H9 (cell line): ENCODE measurements at regions not wholly inside any gene's neighbourhood (a gene's known extent, or its start where the extent isn't known, plus 50 kb on each side); places are given as distances from the start of the nearest gene placed in this dataset.

ENCODE experiments used
- DNase-seq: peaks from one replicate; pipeline ENCODE4 v3.0.0-alpha.2; 2017
- H2AFZ ChIP-seq: one replicate; pipeline ENCODE4 v1.6.1; 2013; ENCODE audit warnings: mild to moderate bottlenecking, low read length, control low read depth, moderate library complexity
- H2AK5ac ChIP-seq: 2 replicates; pipeline ENCODE4 v1.6.1; 2013; ENCODE audit warnings: low read length, control low read depth, mixed read lengths; ENCODE audit not compliant: insufficient read length
- H2BK120ac ChIP-seq: one replicate; pipeline ENCODE4 v1.6.1; 2013; ENCODE audit warnings: low read depth, mild to moderate bottlenecking, low read length, control low read depth, inconsistent platforms; ENCODE audit not compliant: poor library complexity, severe bottlenecking
- H2BK12ac ChIP-seq: 2 replicates; pipeline ENCODE4 v1.6.1; 2013; ENCODE audit warnings: low read length, control low read depth, mixed read lengths, low read depth; ENCODE audit not compliant: insufficient read length
- H2BK15ac ChIP-seq: 2 replicates; pipeline ENCODE4 v1.6.1; 2013; ENCODE audit warnings: low read depth, low read length, control low read depth
- H2BK20ac ChIP-seq: one replicate; pipeline ENCODE4 v1.6.1; 2013; ENCODE audit warnings: low read depth, mild to moderate bottlenecking, low read length, control low read depth, inconsistent platforms; ENCODE audit not compliant: poor library complexity, severe bottlenecking
- H2BK5ac ChIP-seq: 2 replicates; pipeline ENCODE4 v1.6.1; 2013; ENCODE audit warnings: low read length, control low read depth, mixed read lengths; ENCODE audit not compliant: insufficient read length
- H3K14ac ChIP-seq: 2 replicates; pipeline ENCODE4 v1.6.1; 2013; ENCODE audit warnings: low read length, control low read depth; ENCODE audit not compliant: insufficient read depth
- H3K18ac ChIP-seq: 2 replicates; pipeline ENCODE4 v1.6.1; 2013; ENCODE audit warnings: low read depth, mild to moderate bottlenecking, mixed read lengths, low read length, control low read depth; ENCODE audit not compliant: insufficient read length
- H3K23ac ChIP-seq: 2 replicates; pipeline ENCODE4 v1.6.1; 2013; ENCODE audit warnings: low read length, control low read depth, mixed read lengths, low read depth; ENCODE audit not compliant: insufficient read length
- H3K23me2 ChIP-seq: 2 replicates; pipeline ENCODE4 v1.6.1; 2013; ENCODE audit warnings: low read depth, mild to moderate bottlenecking, mixed read lengths, low read length, control low read depth; ENCODE audit not compliant: insufficient read length, poor library complexity, severe bottlenecking
- H3K27ac ChIP-seq: 2 replicates; pipeline ENCODE4 v1.5.1; 2013; ENCODE audit warnings: low read length, control low read depth, mixed read lengths, low read depth; ENCODE audit not compliant: insufficient read length
- H3K27me3 ChIP-seq: 2 replicates; pipeline ENCODE4 v1.6.1; 2013; ENCODE audit warnings: low read length, control low read depth, inconsistent platforms; ENCODE audit not compliant: insufficient read depth
- H3K4ac ChIP-seq: 2 replicates; pipeline ENCODE4 v1.6.1; 2013; ENCODE audit warnings: low read depth, mild to moderate bottlenecking, control low read depth, inconsistent platforms, low read length, moderate library complexity
- H3K4me1 ChIP-seq: 2 replicates; pipeline ENCODE4 v1.6.1; 2013; ENCODE audit warnings: low read length, control low read depth, inconsistent platforms; ENCODE audit not compliant: insufficient read depth
- H3K4me2 ChIP-seq: 2 replicates; pipeline ENCODE4 v1.6.1; 2013; ENCODE audit warnings: low read length, control low read depth, mixed read lengths; ENCODE audit not compliant: insufficient read length, insufficient read depth
- H3K56ac ChIP-seq: 2 replicates; pipeline ENCODE4 v1.6.1; 2013; ENCODE audit warnings: low read depth, mild to moderate bottlenecking, mixed read lengths, low read length, control low read depth; ENCODE audit not compliant: insufficient read length
- H3K79me1 ChIP-seq: 2 replicates; pipeline ENCODE4 v1.6.1; 2013; ENCODE audit warnings: low read depth, mild to moderate bottlenecking, moderate library complexity, low read length, control low read depth, inconsistent platforms; ENCODE audit not compliant: insufficient read depth, poor library complexity, severe bottlenecking
- H3K79me2 ChIP-seq: 2 replicates; pipeline ENCODE4 v1.6.1; 2013; ENCODE audit warnings: low read length, control low read depth, inconsistent platforms; ENCODE audit not compliant: insufficient read depth
- H3K9ac ChIP-seq: 2 replicates; pipeline ENCODE4 v1.6.1; 2013; ENCODE audit warnings: low read length, control low read depth, mixed read lengths; ENCODE audit not compliant: insufficient read length; ENCODE audit errors: extremely low read depth
- H3K9me3 ChIP-seq: one replicate; pipeline ENCODE4 v1.6.1; 2013; ENCODE audit warnings: low read depth, low read length, inconsistent platforms; ENCODE audit not compliant: control insufficient read depth
- H3T11ph ChIP-seq: one replicate; pipeline ENCODE4 v1.6.1; 2013; ENCODE audit warnings: mild to moderate bottlenecking, low read length, control low read depth, inconsistent platforms
- H4K20me1 ChIP-seq: one replicate; pipeline ENCODE4 v1.6.1; 2013; ENCODE audit not compliant: control insufficient read depth, insufficient read length, insufficient read depth
- H4K5ac ChIP-seq: 2 replicates; pipeline ENCODE4 v1.6.1; 2013; ENCODE audit warnings: low read depth, mild to moderate bottlenecking, mixed read lengths, low read length, control low read depth; ENCODE audit not compliant: insufficient read length
- H4K8ac ChIP-seq: replicated peaks from 2 replicates; pipeline ENCODE4 v1.6.1; 2013; ENCODE audit warnings: low read length, control low read depth, mixed read lengths, low read depth; ENCODE audit not compliant: insufficient read length
- H4K91ac ChIP-seq: 2 replicates; pipeline ENCODE4 v1.6.1; 2013; ENCODE audit warnings: low read depth, mild to moderate bottlenecking, moderate library complexity, mixed read lengths, low read length, control low read depth; ENCODE audit not compliant: insufficient read length
- H3K27ac Mint-ChIP-seq, 3 experiments: 2 replicates in 2 of 3; 3 replicates in 1 of 3; pipeline ENCODE4 v1.8.0; 2020 to 2021; ENCODE audit warnings: mixed read lengths in 3 of 3, mild to moderate bottlenecking in 1 of 3, moderate library complexity in 1 of 3
- H3K27me3 Mint-ChIP-seq: 2 replicates; pipeline ENCODE4 v1.8.0; 2021; ENCODE audit warnings: low read depth, mild to moderate bottlenecking, moderate library complexity, mixed read lengths
- H3K36me3 Mint-ChIP-seq, 3 experiments: 2 replicates in 2 of 3; 3 replicates in 1 of 3; pipeline ENCODE4 v1.8.0; 2020 to 2021; ENCODE audit warnings: low read depth in 3 of 3, mixed read lengths in 3 of 3; ENCODE audit not compliant: insufficient read depth in 1 of 3
- H3K4me1 Mint-ChIP-seq, 2 experiments: 2 replicates each; pipeline ENCODE4 v1.8.0; 2020; ENCODE audit warnings: mixed read lengths in 2 of 2
- H3K4me3 Mint-ChIP-seq, 2 experiments: 2 replicates in 1 of 2; 3 replicates in 1 of 2; pipeline ENCODE4 v1.8.0; 2020 to 2021; ENCODE audit warnings: mild to moderate bottlenecking in 2 of 2, mixed read lengths in 2 of 2, moderate library complexity in 1 of 2
- H3K9me3 Mint-ChIP-seq, 2 experiments: 2 replicates in 1 of 2; 3 replicates in 1 of 2; pipeline ENCODE4 v1.8.0; 2020; ENCODE audit warnings: mild to moderate bottlenecking in 2 of 2, mixed read lengths in 2 of 2, moderate library complexity in 1 of 2
- WGBS: extraction: QIAGEN DNeasy Blood & Tissue Kit; methylation state at CpG from one replicate; pipeline ENCODE4 v1.1.7; 2013; ENCODE audit warnings: missing lambda C conversion rate, low lambda C conversion rate, mixed read lengths; ENCODE audit not compliant: insufficient read length; ENCODE audit errors: extremely low coverage; 5-methylcytosine and 5-hydroxymethylcytosine counted together
- TF ChIP-seq, protein P1 (sequence below): fragments of 200-600 bp; sonication (generic); conservative IDR thresholded peaks from 3 replicates; pipeline ENCODE4 v1.8.0; 2021; ENCODE audit warnings: antibody characterized with exemption, mild to moderate bottlenecking

DNA sequence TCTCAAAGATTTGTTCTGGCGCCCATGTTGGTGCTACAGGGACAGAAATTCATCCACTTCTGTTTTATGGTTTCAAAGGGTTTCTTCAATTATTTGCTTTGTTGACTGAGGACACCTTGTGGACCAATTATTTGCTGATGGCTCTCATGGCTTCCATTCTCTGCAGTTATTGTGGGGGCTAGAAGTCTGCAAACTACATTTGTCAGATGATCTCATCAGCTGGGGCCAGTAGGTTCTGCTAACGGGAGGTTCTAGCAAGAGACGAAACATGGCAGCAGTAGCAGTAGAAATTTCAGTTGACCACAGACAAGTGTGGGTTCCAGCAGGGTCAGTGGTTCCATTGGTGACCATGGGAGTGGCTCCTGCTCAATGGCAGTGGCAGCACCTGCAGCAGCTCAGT lies 72.8 kb upstream of the BLCAP start:
- Histone ChIP-seq H4K91ac (no peak overlapping the region), H3K4me2 (no peak overlapping the region), H3K27ac (no peak overlapping the region), H3K18ac (no peak overlapping the region), H4K20me1 (no peaks in the 10 kb centered on the region), H4K8ac (no peak overlapping the region), H2BK120ac (no peak overlapping the region), H2BK5ac (no peak overlapping the region), H3K27me3 (no peaks in the 10 kb centered on the region), H2BK15ac (no peak overlapping the region), H3K4me1 (no peaks in the 10 kb centered on the region), H3K23ac (no peak overlapping the region), H2BK12ac (no peak overlapping the region), H3K79me1 (no peaks in the 10 kb centered on the region), H2AK5ac (no peak overlapping the region), H3K9me3 (no peaks in the 10 kb centered on the region), H3K14ac (no peak overlapping the region), H3T11ph (no peak overlapping the region), H3K56ac (no peak overlapping the region), H3K9ac (no peak overlapping the region), H2AFZ (no peak overlapping the region), H3K23me2 (no peaks in the 10 kb centered on the region), H2BK20ac (no peak overlapping the region), H3K4ac (no peak overlapping the region), H3K79me2 (no peaks in the 10 kb centered on the region), H4K5ac (no peak overlapping the region)
- no peak overlapping the region for H3K4me3 Mint-ChIP-seq
- peaks cover 0 to 3% of the 10 kb centered on the region in 2 experiments; a peak in 2 of 5 replicates for H3K9me3 Mint-ChIP-seq
- WGBS, result no CpG with 5 or more reads among the region's 3 CpGs
- peaks cover 18% of the 10 kb centered on the region for H3K27me3 Mint-ChIP-seq
- TF ChIP-seq, protein P1, sequence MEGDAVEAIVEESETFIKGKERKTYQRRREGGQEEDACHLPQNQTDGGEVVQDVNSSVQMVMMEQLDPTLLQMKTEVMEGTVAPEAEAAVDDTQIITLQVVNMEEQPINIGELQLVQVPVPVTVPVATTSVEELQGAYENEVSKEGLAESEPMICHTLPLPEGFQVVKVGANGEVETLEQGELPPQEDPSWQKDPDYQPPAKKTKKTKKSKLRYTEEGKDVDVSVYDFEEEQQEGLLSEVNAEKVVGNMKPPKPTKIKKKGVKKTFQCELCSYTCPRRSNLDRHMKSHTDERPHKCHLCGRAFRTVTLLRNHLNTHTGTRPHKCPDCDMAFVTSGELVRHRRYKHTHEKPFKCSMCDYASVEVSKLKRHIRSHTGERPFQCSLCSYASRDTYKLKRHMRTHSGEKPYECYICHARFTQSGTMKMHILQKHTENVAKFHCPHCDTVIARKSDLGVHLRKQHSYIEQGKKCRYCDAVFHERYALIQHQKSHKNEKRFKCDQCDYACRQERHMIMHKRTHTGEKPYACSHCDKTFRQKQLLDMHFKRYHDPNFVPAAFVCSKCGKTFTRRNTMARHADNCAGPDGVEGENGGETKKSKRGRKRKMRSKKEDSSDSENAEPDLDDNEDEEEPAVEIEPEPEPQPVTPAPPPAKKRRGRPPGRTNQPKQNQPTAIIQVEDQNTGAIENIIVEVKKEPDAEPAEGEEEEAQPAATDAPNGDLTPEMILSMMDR, result no peak
- no peak for DNase-seq
- no peak overlapping the region for H3K27ac Mint-ChIP-seq
- H3K4me1 Mint-ChIP-seq, result peaks cover 19 to 23% of the 10 kb centered on the region in 2 experiments
- no peaks in the 10 kb centered on the region; a peak in 1 of 7 replicates for H3K36me3 Mint-ChIP-seq
